ENCODE measurements at regions not wholly inside any gene's neighbourhood (a gene's known extent, or its start where the extent isn't known, plus 50 kb on each side); places are given as distances from the start of the nearest gene placed in this dataset.

DNA sequence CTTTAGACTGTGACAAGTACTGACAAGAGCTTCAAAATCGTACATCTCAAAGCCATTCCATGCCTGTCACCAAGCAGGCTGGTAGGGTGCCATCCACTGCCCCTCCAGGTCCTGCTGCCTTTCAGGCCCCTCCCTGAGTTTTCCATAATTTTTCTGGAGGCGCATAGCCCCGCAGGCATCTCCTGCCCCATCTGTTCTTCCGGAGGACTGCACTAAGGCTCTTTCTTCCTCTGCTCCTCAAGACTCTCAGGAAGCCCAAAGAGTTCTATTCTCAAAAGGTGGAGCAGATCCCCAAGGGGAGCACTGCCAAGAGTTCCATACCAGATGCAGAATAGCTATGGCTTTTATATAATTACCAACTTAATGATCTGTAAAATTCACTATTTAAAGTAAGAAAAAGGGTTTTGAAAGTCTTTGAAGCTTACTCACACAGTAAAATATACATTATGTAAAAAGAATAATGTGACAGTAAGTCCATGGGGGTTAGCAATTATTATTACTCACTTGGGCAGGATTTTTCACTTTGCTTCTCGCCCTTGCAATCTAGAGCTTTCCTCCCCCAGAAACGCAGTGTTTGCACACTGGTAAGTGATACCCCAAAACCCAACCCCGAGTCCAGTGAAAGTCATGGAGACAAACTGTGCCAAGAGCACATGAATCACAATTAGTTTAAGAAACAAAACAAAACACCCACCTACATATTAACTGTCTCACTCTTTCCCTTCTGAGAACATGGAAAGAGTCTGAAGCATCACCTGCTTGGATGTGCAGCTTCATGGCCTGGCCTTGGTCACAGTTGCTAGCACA, 114.1 kb upstream of the DAPK1 start (continued):
- TF ChIP-seq, protein P1, sequence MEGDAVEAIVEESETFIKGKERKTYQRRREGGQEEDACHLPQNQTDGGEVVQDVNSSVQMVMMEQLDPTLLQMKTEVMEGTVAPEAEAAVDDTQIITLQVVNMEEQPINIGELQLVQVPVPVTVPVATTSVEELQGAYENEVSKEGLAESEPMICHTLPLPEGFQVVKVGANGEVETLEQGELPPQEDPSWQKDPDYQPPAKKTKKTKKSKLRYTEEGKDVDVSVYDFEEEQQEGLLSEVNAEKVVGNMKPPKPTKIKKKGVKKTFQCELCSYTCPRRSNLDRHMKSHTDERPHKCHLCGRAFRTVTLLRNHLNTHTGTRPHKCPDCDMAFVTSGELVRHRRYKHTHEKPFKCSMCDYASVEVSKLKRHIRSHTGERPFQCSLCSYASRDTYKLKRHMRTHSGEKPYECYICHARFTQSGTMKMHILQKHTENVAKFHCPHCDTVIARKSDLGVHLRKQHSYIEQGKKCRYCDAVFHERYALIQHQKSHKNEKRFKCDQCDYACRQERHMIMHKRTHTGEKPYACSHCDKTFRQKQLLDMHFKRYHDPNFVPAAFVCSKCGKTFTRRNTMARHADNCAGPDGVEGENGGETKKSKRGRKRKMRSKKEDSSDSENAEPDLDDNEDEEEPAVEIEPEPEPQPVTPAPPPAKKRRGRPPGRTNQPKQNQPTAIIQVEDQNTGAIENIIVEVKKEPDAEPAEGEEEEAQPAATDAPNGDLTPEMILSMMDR (conservative IDR thresholded peaks at IDR 0.05; ENCODE audit: low read depth in 2 of 2), result no peak
- TF ChIP-seq STAT1 (IDR thresholded peaks at IDR 0.05; ENCODE audit: unreplicated experiment), result no peak
- TF ChIP-seq ZNF331 (CRISPR knock-in tag; IDR thresholded peaks at IDR 0.05; ENCODE audit: low read depth), result no peak
- no peak for TF ChIP-seq EZH2phosphoT487 (IDR thresholded peaks at IDR 0.05; ENCODE audit: unreplicated experiment)

GRCh38 chr9:87386490-87387025, 111.1 kb upstream of the DAPK1 start:
- no peaks in the 10 kb centered on the region; the same call in 1 of the 2 replicates for H3K79me2 ChIP-seq (replicated peaks; ENCODE audit: insufficient read depth)
- peaks cover 23% of the 10 kb centered on the region for H3K4me1 ChIP-seq (ENCODE audit: insufficient read depth)
- no peaks in the 10 kb centered on the region for H3K27me3 ChIP-seq (ENCODE audit: insufficient read depth)
- no peaks in the 10 kb centered on the region for H4K20me1 ChIP-seq (replicated peaks; ENCODE audit: insufficient read depth)
- H2AFZ ChIP-seq, result no peak overlapping the region
- Mint-ChIP-seq H3K27me3 (ENCODE audit: insufficient read depth, low read depth, poor library complexity) (peaks cover 2% of the 10 kb centered on the region), H3K27ac (no peak overlapping the region), H3K36me3 (ENCODE audit: low read depth) (no peaks in the 10 kb centered on the region; the same call in 2 of the 3 replicates), H3K4me3 (no peak overlapping the region), H3K4me1 (peaks cover 17% of the 10 kb centered on the region), H3K9me3 (no peaks in the 10 kb centered on the region)
- H3F3A ChIP-seq (replicated peaks; ENCODE audit: low read depth), result 0 out of 2 replicates have a peak, but pooled peaks cover 4% of the 10 kb centered on the region
- no peak overlapping the region for H3K4me2 ChIP-seq
- ATAC-seq (no peak), DNase-seq (ENCODE audit: low spot score) (no peak)
- TF ChIP-seq, protein P2, sequence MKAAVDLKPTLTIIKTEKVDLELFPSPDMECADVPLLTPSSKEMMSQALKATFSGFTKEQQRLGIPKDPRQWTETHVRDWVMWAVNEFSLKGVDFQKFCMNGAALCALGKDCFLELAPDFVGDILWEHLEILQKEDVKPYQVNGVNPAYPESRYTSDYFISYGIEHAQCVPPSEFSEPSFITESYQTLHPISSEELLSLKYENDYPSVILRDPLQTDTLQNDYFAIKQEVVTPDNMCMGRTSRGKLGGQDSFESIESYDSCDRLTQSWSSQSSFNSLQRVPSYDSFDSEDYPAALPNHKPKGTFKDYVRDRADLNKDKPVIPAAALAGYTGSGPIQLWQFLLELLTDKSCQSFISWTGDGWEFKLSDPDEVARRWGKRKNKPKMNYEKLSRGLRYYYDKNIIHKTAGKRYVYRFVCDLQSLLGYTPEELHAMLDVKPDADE (IDR thresholded peaks at IDR 0.05), result no peak
- no peak for TF ChIP-seq ZNF331 (CRISPR knock-in tag; IDR thresholded peaks at IDR 0.05; ENCODE audit: low read depth)
- TF ChIP-seq EZH2phosphoT487 (IDR thresholded peaks at IDR 0.05; ENCODE audit: unreplicated experiment), result no peak
- TF ChIP-seq ZNF114 (CRISPR knock-in tag; IDR thresholded peaks at IDR 0.05), result no peak
- H3K27ac ChIP-seq (ENCODE audit: low read depth), result no peak overlapping the region
- no peaks in the 10 kb centered on the region; the same call in 1 of the 2 replicates for H3K9me2 ChIP-seq (ENCODE audit: insufficient read depth)
- H3K4me3 ChIP-seq, result no peak overlapping the region
- H3K36me3 ChIP-seq (ENCODE audit: insufficient read depth), result no peaks in the 10 kb centered on the region

- no peaks in the 10 kb centered on the region for H4K20me1 ChIP-seq (replicated peaks; ENCODE audit: insufficient read depth)
- no peak overlapping the region for H3K4me3 Mint-ChIP-seq
- DNase-seq (ENCODE audit: low spot score) (no peak), ATAC-seq (no peak)
- no peak overlapping the region for H3K27ac Mint-ChIP-seq
- H3K27ac ChIP-seq (ENCODE audit: low read depth), result no peak overlapping the region
- H3K27me3 Mint-ChIP-seq (ENCODE audit: insufficient read depth, low read depth, poor library complexity), result peaks cover 2% of the 10 kb centered on the region
- no peaks in the 10 kb centered on the region; the same call in 1 of the 3 replicates for H3K36me3 Mint-ChIP-seq (ENCODE audit: low read depth)
- H3K79me2 ChIP-seq (replicated peaks; ENCODE audit: insufficient read depth), result no peaks in the 10 kb centered on the region; the same call in 1 of the 2 replicates
- no peaks in the 10 kb centered on the region for H3K9me3 Mint-ChIP-seq
- H3K4me1 ChIP-seq (ENCODE audit: insufficient read depth), result peaks cover 21% of the 10 kb centered on the region
- H3K27me3 ChIP-seq (ENCODE audit: insufficient read depth), result no peaks in the 10 kb centered on the region
- H2AFZ ChIP-seq, result no peak overlapping the region
- H3K4me2 ChIP-seq, result no peak overlapping the region
- H3K4me3 ChIP-seq, result no peak overlapping the region
- no peaks in the 10 kb centered on the region for H3K36me3 ChIP-seq (ENCODE audit: insufficient read depth)
- no peaks in the 10 kb centered on the region; the same call in 1 of the 2 replicates for H3K9me2 ChIP-seq (ENCODE audit: insufficient read depth)
- peaks cover 20% of the 10 kb centered on the region for H3K4me1 Mint-ChIP-seq
- H3F3A ChIP-seq (replicated peaks; ENCODE audit: low read depth), result 0 out of 2 replicates have a peak, but pooled peaks cover 4% of the 10 kb centered on the region
- TF ChIP-seq POLR2AphosphoS5 (IDR thresholded peaks at IDR 0.05; ENCODE audit: low read depth), result no peak
- TF ChIP-seq, protein P3, sequence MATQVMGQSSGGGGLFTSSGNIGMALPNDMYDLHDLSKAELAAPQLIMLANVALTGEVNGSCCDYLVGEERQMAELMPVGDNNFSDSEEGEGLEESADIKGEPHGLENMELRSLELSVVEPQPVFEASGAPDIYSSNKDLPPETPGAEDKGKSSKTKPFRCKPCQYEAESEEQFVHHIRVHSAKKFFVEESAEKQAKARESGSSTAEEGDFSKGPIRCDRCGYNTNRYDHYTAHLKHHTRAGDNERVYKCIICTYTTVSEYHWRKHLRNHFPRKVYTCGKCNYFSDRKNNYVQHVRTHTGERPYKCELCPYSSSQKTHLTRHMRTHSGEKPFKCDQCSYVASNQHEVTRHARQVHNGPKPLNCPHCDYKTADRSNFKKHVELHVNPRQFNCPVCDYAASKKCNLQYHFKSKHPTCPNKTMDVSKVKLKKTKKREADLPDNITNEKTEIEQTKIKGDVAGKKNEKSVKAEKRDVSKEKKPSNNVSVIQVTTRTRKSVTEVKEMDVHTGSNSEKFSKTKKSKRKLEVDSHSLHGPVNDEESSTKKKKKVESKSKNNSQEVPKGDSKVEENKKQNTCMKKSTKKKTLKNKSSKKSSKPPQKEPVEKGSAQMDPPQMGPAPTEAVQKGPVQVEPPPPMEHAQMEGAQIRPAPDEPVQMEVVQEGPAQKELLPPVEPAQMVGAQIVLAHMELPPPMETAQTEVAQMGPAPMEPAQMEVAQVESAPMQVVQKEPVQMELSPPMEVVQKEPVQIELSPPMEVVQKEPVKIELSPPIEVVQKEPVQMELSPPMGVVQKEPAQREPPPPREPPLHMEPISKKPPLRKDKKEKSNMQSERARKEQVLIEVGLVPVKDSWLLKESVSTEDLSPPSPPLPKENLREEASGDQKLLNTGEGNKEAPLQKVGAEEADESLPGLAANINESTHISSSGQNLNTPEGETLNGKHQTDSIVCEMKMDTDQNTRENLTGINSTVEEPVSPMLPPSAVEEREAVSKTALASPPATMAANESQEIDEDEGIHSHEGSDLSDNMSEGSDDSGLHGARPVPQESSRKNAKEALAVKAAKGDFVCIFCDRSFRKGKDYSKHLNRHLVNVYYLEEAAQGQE (IDR thresholded peaks at IDR 0.05; ENCODE audit: unreplicated experiment), result no peak
- no peak for TF ChIP-seq ZNF114 (CRISPR knock-in tag; IDR thresholded peaks at IDR 0.05)
- no peak for TF ChIP-seq STAT1 (IDR thresholded peaks at IDR 0.05; ENCODE audit: unreplicated experiment)
- no peak for TF ChIP-seq EZH2 (IDR thresholded peaks at IDR 0.05; ENCODE audit: low read depth, unreplicated experiment)
- TF ChIP-seq ZNF331 (CRISPR knock-in tag; IDR thresholded peaks at IDR 0.05; ENCODE audit: low read depth), result no peak
These were observed 110.2 kb upstream of the DAPK1 start for GRCh38 chr9:87387351-87388011.
